ENCODE measurements at regions not wholly inside any gene's neighbourhood (a gene's known extent, or its start where the extent isn't known, plus 50 kb on each side); places are given as distances from the start of the nearest gene placed in this dataset.

- Histone ChIP-seq H3K27ac (no peak overlapping the region), H3K4me3 (no peak overlapping the region)
- DNase-seq (ENCODE audit: low spot score) = no peak
- TF ChIP-seq, protein P1, sequence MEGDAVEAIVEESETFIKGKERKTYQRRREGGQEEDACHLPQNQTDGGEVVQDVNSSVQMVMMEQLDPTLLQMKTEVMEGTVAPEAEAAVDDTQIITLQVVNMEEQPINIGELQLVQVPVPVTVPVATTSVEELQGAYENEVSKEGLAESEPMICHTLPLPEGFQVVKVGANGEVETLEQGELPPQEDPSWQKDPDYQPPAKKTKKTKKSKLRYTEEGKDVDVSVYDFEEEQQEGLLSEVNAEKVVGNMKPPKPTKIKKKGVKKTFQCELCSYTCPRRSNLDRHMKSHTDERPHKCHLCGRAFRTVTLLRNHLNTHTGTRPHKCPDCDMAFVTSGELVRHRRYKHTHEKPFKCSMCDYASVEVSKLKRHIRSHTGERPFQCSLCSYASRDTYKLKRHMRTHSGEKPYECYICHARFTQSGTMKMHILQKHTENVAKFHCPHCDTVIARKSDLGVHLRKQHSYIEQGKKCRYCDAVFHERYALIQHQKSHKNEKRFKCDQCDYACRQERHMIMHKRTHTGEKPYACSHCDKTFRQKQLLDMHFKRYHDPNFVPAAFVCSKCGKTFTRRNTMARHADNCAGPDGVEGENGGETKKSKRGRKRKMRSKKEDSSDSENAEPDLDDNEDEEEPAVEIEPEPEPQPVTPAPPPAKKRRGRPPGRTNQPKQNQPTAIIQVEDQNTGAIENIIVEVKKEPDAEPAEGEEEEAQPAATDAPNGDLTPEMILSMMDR (IDR thresholded peaks at IDR 0.05) = no peak
These were observed 378.5 kb upstream of the MAD2L1 start for GRCh38 chr4:120445186-120445585.

- TF ChIP-seq, protein P1 (IDR thresholded peaks at IDR 0.05) = no peak
- no peak overlapping the region for H3K4me3 ChIP-seq
- H3K27ac ChIP-seq = no peak overlapping the region
- no peak for DNase-seq (ENCODE audit: low spot score)
These were observed 376.5 kb upstream of the MAD2L1 start for GRCh38 chr4:120443116-120443515.

GRCh38 chr4:120440730-120441129 lies 374.1 kb upstream of the MAD2L1 start:
- Histone ChIP-seq H3K27ac (no peak overlapping the region), H3K4me3 (no peak overlapping the region)
- no peak for DNase-seq (ENCODE audit: low spot score)
- TF ChIP-seq, protein P1 (IDR thresholded peaks at IDR 0.05) = no peak

- TF ChIP-seq, protein P1 (IDR thresholded peaks at IDR 0.05) = no peak
- Histone ChIP-seq H3K27ac (no peak overlapping the region), H3K4me3 (no peak overlapping the region)
- DNase-seq (ENCODE audit: low spot score) = no peak
These were observed 368.5 kb upstream of the MAD2L1 start for GRCh38 chr4:120435179-120435578.

- no peak for DNase-seq (ENCODE audit: low spot score)
- H3K27ac ChIP-seq = no peak overlapping the region
- TF ChIP-seq, protein P1 (IDR thresholded peaks at IDR 0.05) = no peak
- H3K4me3 ChIP-seq = no peak overlapping the region
These were observed 368.1 kb upstream of the MAD2L1 start for GRCh38 chr4:120434756-120435155.

- TF ChIP-seq, protein P1 (IDR thresholded peaks at IDR 0.05) = no peak
- DNase-seq (ENCODE audit: low spot score) = no peak
- H3K4me3 ChIP-seq = no peak overlapping the region
- H3K27ac ChIP-seq = no peak overlapping the region
These were observed 365.7 kb upstream of the MAD2L1 start for GRCh38 chr4:120432301-120432860.

DNA sequence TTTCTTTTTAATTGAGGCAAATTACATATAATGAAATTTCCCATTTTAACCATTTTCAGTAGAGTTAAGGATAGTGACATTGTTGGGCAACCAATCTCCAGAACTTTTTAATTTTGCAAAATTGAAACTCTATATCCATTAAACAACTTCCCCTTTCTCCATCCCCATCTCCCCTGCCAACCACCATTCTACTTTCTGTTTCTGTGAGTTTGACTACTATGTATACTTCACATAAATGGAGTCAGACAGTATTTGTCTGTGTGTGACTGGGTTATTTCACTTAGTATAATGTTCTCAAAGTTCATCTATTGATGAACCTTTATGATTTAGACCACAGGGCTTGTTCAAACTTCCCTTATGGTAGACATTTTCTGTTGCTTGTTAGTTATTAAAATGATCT lies 364.5 kb upstream of the MAD2L1 start:
- Histone ChIP-seq H3K27ac (no peak overlapping the region), H3K4me3 (no peak overlapping the region)
- DNase-seq (ENCODE audit: low spot score) = no peak
- TF ChIP-seq, protein P1 (IDR thresholded peaks at IDR 0.05) = no peak

All from coronary artery (tissue), 2 donors.